ENCODE measurements at regions not wholly inside any gene's neighbourhood (a gene's known extent, or its start where the extent isn't known, plus 50 kb on each side); places are given as distances from the start of the nearest gene placed in this dataset.
"Not testable (repeated sequence)": the region's sequence is repeated elsewhere in the genome, so short reads cannot be mapped to it uniquely, and the experiment has no call there.

- peaks cover 0 to 2% (median 0%) of the 10 kb centered on the region in 3 donors for H3K9me3 ChIP-seq (ENCODE audit: control insufficient read depth in 2 of 3, insufficient read depth in 1 of 3, low read length in 3 of 3)
- TF ChIP-seq CTCF (IDR thresholded peaks at IDR 0.05; ENCODE audit: borderline replicate concordance, extremely low read depth, insufficient read depth) = no peak
These were observed 858.8 kb upstream of the GYPC start for GRCh38 chr2:125797192-125797591.

GRCh38 chr2:125822746-125823145 is 833.2 kb upstream of the GYPC start:
- TF ChIP-seq CTCF (IDR thresholded peaks at IDR 0.05; ENCODE audit: borderline replicate concordance, extremely low read depth, insufficient read depth) = no peak
- no peaks in the 10 kb centered on the region for H3K36me3 ChIP-seq (ENCODE audit: control insufficient read depth in 2 of 3, insufficient read depth in 3 of 3, low read length in 3 of 3)
- FAIRE-seq = no peak
- no peaks in the 10 kb centered on the region for H3K9me3 ChIP-seq (ENCODE audit: control insufficient read depth in 2 of 3, insufficient read depth in 1 of 3, low read length in 3 of 3)
- no peaks in the 10 kb centered on the region for H3K27me3 ChIP-seq (ENCODE audit: control insufficient read depth, insufficient read depth, low read length)
- H3K27ac ChIP-seq (ENCODE audit: low read depth in 2 of 2, low read length in 2 of 2) = no peak overlapping the region
- no peaks in the 10 kb centered on the region for H3K4me1 ChIP-seq (ENCODE audit: control insufficient read depth in 2 of 3, insufficient read depth in 2 of 3, low read depth in 1 of 3, low read length in 3 of 3)
- no peak overlapping the region for H3K4me3 ChIP-seq (ENCODE audit: low read length in 3 of 3)
- intact Hi-C loops (cut with DNase I) = no loop called here
- no peak for DNase-seq
- no peak overlapping the region for H3K9ac ChIP-seq (ENCODE audit: low read length in 3 of 3)

More at GRCh38 chr2:125797192-125797591, 858.8 kb upstream of the GYPC start:
- Histone ChIP-seq H3K27me3 (ENCODE audit: control insufficient read depth, insufficient read depth, low read length) (no peaks in the 10 kb centered on the region), H3K36me3 (ENCODE audit: control insufficient read depth in 2 of 3, insufficient read depth in 3 of 3, low read length in 3 of 3) (no peaks in the 10 kb centered on the region), H3K4me3 (ENCODE audit: low read length in 3 of 3) (no peak overlapping the region), H3K4me1 (ENCODE audit: control insufficient read depth in 2 of 3, insufficient read depth in 2 of 3, low read depth in 1 of 3, low read length in 3 of 3) (no peaks in the 10 kb centered on the region), H3K27ac (ENCODE audit: low read depth in 2 of 2, low read length in 2 of 2) (no peak overlapping the region), H3K9ac (ENCODE audit: low read length in 3 of 3) (no peak overlapping the region)
- intact Hi-C loops (cut with DNase I) = no loop called here
- FAIRE-seq = no peak
- no peak for DNase-seq

- intact Hi-C loops (cut with DNase I); H3K4me3 ChIP-seq (ENCODE audit: low read length in 3 of 3); DNase-seq; H3K9me3 ChIP-seq (ENCODE audit: control insufficient read depth in 2 of 3, insufficient read depth in 1 of 3, low read length in 3 of 3); H3K9ac ChIP-seq (ENCODE audit: low read length in 3 of 3); H3K27me3 ChIP-seq (ENCODE audit: control insufficient read depth, insufficient read depth, low read length); H3K27ac ChIP-seq (ENCODE audit: low read depth in 2 of 2, low read length in 2 of 2); H3K36me3 ChIP-seq (ENCODE audit: control insufficient read depth in 2 of 3, insufficient read depth in 3 of 3, low read length in 3 of 3); FAIRE-seq; H3K4me1 ChIP-seq (ENCODE audit: control insufficient read depth in 2 of 3, insufficient read depth in 2 of 3, low read depth in 1 of 3, low read length in 3 of 3): not testable (repeated sequence)
These were observed 830.2 kb upstream of the GYPC start for GRCh38 chr2:125825781-125826180.

GRCh38 chr2:125837128-125837527 is 818.8 kb upstream of the GYPC start:
- Histone ChIP-seq H3K9ac (ENCODE audit: low read length in 3 of 3) (no peak overlapping the region), H3K4me3 (ENCODE audit: low read length in 3 of 3) (no peak overlapping the region), H3K27ac (ENCODE audit: low read depth in 2 of 2, low read length in 2 of 2) (no peak overlapping the region), H3K4me1 (ENCODE audit: control insufficient read depth in 2 of 3, insufficient read depth in 2 of 3, low read depth in 1 of 3, low read length in 3 of 3) (no peaks in the 10 kb centered on the region), H3K36me3 (ENCODE audit: control insufficient read depth in 2 of 3, insufficient read depth in 3 of 3, low read length in 3 of 3) (no peaks in the 10 kb centered on the region), H3K27me3 (ENCODE audit: control insufficient read depth, insufficient read depth, low read length) (no peaks in the 10 kb centered on the region), H3K9me3 (ENCODE audit: control insufficient read depth in 2 of 3, insufficient read depth in 1 of 3, low read length in 3 of 3) (no peaks in the 10 kb centered on the region)
- TF ChIP-seq CTCF (IDR thresholded peaks at IDR 0.05; ENCODE audit: borderline replicate concordance, extremely low read depth, insufficient read depth) = no peak
- FAIRE-seq = no peak
- intact Hi-C loops (cut with DNase I) = no loop called here
- DNase-seq = peak in 3 of 5 donors; percentile 35 to 70 (median 60)
